SHP77 (cell line): ENCODE measurements at regions not wholly inside any gene's neighbourhood (a gene's known extent, or its start where the extent isn't known, plus 50 kb on each side); places are given as distances from the start of the nearest gene placed in this dataset.
"Not testable (repeated sequence)": the region's sequence is repeated elsewhere in the genome, so short reads cannot be mapped to it uniquely, and the experiment has no call there.

ENCODE experiments used
- DNase-seq, 2 experiments: peaks; one replicate each; lab custom pipeline; 2025; lab: John Stamatoyannopoulos, UW

DNA sequence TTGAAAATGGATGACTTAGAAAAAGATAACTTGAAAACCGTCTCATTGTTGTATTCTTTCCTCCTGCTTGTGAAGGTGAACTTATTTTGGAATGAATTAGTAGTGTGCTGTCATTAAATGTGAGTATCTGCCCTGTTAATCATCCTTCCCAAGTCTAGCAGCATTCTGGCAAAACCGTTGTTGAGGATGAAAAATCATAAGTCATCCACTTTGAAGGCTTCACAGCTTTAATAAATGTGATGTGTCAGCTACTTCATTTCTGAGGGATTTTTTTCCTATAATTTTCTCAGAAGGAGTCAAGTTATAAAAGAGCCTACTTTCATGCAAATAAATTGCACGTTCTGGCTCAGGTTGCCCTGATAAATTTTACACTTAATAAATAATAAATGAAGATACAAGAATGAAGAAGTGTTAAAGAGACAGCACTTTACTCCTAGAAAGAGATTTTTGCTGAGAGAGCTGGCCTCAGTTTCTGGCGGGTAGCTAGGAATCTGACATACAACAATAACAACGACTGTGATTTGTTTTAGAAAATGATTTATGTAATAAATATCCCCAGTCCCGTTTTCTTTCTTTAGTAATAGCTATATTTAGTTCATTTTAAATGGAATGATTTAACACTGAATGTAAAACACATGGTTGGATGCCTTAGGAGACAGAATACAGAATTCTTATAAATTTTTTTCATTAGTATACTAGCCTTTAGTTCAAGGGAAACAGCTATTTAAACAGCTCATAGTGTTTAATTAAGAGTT is 516.5 kb upstream of the KLF6 start:
- DNase-seq, result no peak

DNA sequence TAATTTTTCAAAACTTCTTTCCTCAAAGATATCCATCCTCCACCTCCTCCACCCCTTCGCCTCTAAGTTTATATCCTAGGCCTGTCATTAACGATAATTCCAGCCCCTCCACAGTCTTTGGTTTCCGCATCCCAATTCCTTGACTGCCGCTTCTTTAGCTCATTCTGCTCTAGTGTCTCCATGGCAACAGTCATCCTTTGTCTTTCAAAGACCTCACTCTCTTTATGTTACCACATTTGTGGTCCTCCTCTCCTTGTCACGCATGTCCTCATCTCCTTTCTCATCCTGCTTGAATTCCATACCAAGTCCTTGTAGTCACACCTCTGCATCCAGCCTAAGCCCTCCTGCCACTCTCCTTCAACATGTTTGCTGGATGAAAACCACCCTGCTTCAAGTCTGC is 511.2 kb upstream of the KLF6 start:
- no peak for DNase-seq

DNA sequence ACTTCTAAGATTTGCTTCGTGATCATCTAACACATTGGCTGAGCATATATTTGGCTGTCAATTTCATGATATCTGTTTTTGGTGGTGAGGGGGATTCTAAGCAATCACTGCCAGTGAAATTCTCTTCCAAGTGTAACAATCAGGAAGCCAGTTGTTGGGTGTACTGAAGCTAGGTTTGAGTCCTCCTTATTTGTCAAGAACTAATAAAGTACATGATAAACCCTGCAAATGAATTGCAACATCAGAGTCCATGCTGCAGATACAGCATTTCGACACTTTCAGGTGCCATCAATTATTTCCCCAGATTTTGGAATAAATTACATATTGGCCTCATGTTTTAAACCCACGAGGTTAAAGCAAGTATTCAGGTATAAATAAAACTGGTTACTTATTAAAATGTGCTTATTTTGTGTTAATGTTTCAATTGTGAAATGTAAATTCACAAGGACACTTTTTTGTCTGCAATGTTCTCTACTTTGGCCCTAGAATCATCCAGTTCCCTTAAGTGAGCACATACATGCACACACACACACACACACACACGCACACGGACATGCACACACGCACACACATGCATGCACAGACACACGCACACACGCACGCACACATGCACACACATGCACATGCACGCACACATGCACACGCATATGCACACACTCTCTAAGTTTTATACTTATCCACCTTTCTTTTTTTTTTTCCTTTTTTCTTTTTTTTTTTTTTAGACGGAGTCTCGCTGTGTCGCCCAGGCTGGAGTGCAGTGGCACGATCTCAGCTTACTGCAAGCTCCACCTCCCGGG is 510.2 kb upstream of the KLF6 start:
- DNase-seq, result no peak

- DNase-seq, result no peak
Measured at GRCh38 chr10:4294271-4294670, 509.3 kb upstream of the KLF6 start.

GRCh38 chr10:4291990-4292389 is 507.0 kb upstream of the KLF6 start:
- no peak for DNase-seq

DNA sequence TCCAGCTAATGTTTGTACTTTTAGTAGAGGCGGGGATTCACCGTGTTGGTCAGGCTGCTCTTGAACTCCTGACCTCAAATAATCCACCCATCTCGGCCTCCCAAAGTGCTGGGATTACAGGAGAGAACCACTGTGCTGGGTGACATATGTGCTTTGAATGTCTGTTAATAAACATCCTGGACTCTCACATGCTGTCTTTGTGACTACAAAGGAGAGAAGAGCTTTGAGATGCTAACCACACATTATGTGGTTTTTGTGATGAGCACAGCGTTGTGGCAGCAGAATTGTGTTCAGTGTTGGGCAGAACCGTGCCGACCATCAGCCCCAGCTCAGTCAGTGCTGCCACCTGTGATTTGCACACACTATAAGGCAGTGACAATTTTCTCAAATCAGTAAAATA is 500.1 kb upstream of the KLF6 start:
- no peak for DNase-seq

DNA sequence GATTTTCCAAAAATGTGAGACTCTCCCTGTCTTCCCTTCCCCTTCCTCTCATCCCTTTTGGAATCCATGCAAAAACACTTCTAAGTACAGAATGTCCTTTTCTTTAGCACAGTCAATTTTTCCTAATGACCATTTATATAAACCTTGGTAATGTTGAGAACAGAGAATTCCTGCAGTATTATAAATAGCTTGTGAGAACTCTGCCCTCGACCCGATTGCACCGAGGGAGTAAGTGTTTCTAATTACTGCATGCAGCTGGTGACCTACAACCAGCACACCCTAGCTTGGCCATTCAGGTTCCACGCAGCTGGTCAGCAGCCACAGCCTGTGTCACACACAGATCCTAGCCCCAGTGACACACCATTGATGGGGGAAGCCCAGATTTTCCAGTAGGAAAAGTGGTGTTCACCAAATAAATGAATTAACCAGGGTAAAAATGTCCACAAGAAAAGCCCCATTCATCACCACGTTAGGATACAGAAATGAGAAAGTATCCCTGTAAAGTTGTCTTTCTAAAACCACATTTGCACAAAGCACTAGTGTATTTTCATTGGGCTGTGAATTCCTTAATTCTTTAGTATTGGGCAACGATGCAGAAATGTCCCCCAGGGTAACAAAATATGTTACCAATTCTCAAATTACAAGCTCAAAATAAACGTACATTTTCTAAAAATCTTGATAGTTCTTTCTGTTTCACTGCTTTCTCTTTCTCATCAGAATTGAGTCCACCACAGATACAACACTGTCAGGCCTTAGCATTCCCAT is 499.0 kb upstream of the KLF6 start:
- DNase-seq, result no peak

DNA sequence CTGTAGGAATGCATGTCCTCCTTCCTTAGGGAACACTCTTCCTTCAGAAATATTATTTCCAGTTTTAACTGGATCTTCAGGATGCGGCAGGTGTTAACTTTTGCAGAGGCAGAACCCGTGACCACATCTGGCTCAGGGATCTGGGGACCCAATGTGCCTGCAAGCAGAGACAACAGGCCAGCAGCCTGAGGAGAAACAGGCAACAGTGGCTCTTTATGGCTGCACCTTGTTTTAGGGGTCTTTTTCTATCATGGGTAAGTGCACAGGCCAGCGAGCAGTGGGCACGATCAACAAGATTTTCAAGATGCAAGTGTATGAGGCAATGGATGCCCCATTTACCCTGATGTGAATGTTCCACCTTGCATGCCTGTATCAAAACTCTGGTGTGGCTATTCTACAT is 497.5 kb upstream of the KLF6 start:
- DNase-seq, result no peak

GRCh38 chr10:4281190-4281825 is 496.3 kb upstream of the KLF6 start:
- DNase-seq, result no peak

DNA sequence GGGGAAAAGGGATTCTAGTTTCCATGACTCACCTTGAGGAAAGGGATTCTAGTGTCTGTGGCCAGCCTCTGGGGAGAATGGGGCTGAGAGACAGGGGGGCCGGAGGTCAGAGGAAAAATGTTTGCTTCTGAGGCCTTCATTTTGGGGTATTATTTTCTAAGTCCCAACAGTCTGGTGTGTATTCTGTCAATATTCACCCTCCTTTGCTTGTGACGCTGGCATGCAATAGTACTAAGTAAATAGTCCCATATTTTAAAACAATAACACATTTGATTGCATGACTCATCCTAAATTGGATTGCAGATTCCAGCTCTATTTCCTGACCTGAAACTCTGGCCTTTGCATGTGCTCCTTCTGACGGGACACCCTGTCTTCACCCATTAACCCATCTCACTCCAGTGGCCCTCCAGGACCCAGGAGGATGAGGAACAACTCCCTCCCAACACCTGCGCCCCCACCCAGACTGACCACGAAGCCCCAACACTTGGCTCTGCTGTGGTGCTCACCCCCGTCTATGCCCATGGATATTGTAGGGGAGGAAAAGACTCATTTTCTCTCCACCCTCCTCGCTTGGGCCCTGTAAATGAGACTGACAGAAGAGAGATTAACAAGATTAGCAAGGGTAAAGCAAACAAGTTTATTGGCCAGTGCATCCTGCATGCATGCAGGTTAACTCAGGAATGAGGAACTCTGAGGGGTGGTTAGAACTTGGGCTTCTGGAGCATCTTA is 495.6 kb upstream of the KLF6 start:
- DNase-seq, result no peak

GRCh38 chr10:4279655-4280054 is 494.6 kb upstream of the KLF6 start:
- no peak for DNase-seq

DNA sequence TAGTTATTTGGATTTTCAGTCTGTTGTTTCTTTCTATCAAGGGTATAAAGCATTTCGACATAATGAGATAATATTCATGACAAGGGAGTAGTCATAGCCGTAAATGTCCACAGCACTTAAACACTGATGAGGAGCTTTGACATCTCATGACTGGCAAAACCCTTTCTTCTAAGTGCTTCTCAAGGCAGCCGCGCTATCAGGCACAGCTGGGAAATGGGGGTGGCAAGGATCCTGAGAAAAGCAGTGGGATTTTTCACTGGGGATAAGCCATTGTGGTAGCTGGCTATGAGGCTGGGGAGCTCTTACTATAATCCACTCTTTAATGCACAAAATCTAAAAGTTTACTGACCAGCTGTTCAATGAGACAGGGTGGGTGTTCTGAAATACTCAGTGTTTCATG is 493.2 kb upstream of the KLF6 start:
- no peak for DNase-seq

- no peak for DNase-seq
Measured at GRCh38 chr10:4276151-4276550, 491.1 kb upstream of the KLF6 start.

- DNase-seq, result not testable (repeated sequence)
Measured at GRCh38 chr10:4274671-4275070, 489.7 kb upstream of the KLF6 start.

GRCh38 chr10:4271193-4271592 is 486.2 kb upstream of the KLF6 start:
- DNase-seq, result no peak

- no peak for DNase-seq
Measured at GRCh38 chr10:4270116-4270515, 485.1 kb upstream of the KLF6 start.

DNA sequence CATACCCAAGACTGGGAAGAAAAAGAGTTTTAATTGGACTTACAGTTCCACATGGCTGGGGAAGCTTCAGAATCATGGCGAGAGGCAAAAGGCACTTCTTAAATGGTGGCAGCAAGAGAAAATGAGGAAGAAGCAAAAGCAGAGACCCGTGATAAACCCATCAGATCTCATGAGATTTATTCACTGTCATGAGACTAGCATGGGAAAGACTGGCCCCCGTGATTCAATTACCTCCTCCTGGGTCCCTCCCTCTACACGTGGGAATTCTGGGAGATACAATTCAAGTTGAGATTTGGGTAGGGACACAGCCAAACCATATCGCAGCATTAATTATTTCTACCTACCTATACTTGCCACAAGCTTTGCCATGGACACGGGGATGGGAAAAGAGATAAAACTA is 483.5 kb upstream of the KLF6 start:
- DNase-seq, result not testable (repeated sequence)

DNA sequence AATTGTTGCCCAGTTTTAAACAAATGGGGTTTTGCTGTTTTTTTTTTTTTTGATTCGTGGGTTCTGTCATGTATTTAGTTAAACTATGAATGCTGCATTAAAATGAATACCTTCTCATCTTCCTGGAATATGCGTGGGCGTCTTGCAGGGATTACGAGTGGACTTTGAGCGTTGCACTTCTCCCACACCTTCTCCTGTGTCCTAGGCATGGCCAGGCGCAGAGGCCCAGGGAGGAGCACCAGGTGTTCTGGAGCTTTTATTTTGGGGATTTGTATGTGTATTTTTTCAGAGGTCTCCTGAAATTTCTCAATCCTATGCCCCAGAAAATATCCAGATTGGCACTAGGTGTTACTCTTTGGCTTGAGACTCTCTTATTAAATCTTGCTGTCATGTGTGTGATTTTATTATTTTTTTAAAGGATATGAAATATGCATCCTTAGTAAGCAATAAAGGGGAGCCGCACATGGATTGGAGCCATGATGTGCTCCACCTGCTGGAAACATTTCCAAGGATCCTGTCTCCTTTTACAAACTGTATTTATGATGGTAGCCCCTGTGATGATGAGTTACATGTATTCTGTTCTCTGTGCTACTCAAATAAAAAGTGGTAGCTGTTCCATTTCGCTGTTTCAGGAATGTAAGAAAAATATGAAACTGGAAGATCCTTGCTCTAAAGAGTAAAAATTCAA is 482.2 kb upstream of the KLF6 start:
- DNase-seq, result no peak

DNA sequence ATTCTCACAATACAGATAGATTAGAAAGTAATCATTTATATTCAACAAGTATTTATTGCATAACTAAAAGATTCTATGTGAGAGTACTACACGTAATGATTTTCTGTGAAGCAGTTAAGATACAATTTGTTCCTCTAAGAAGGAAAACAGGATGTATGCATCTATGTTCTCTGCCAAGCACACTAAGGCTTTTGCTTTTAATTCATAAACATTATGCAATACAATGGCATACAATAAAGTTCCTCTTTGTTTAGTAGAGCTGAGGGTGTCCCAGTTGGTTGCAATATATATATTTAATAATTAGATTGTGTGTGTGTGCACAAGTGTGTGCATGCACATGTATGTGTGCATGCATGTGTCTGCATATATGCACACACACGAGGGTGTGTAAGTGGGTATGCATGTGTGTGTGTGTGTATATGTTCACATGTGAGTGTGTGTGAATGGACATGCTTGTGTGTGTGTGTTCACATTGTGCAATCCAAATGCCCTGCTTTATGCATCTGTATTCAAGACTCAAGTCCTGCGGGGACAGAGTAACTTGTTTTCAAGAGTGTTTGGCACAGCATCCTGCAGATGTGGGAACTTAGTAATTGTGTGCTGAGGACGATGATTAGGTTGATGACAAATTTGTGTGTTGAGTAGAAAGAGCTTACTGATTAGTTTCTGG is 481.5 kb upstream of the KLF6 start:
- no peak for DNase-seq

DNA sequence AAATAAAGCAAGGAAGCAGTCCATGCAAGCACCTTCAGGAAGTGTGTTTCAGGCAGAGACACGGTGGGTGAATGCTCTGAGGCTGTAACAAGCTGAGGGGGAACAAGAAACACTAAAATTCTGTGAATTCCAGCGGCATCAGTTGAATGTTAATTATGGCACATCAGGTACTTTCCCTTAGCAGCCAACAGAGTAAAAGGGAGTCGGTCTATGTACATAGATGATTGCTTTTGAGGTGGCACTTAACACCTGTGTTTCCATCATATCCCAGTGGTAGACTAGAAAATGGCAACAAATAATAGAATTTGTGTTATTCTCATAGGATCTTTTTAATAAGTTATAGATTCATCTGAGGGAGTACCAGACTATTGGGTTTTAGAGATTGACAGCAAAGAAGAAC is 481.0 kb upstream of the KLF6 start:
- DNase-seq, result no peak
